22Rv1 (cell line): ENCODE measurements at regions not wholly inside any gene's neighbourhood (a gene's known extent, or its start where the extent isn't known, plus 50 kb on each side); places are given as distances from the start of the nearest gene placed in this dataset.

Experiments used
- ZFX ChIP-seq: fragments of 450-650 bp; IDR thresholded peaks from 2 replicates; pipeline ENCODE4 v1.6.1; 2017; ENCODE audit warnings: antibody characterized with exemption, borderline replicate concordance
- TF ChIP-seq, protein P1 (sequence below): fragments of 450-650 bp; IDR thresholded peaks from 2 replicates; pipeline ENCODE4 v1.5.1; 2017; ENCODE audit warnings: mild to moderate bottlenecking

- TF ChIP-seq, protein P1, sequence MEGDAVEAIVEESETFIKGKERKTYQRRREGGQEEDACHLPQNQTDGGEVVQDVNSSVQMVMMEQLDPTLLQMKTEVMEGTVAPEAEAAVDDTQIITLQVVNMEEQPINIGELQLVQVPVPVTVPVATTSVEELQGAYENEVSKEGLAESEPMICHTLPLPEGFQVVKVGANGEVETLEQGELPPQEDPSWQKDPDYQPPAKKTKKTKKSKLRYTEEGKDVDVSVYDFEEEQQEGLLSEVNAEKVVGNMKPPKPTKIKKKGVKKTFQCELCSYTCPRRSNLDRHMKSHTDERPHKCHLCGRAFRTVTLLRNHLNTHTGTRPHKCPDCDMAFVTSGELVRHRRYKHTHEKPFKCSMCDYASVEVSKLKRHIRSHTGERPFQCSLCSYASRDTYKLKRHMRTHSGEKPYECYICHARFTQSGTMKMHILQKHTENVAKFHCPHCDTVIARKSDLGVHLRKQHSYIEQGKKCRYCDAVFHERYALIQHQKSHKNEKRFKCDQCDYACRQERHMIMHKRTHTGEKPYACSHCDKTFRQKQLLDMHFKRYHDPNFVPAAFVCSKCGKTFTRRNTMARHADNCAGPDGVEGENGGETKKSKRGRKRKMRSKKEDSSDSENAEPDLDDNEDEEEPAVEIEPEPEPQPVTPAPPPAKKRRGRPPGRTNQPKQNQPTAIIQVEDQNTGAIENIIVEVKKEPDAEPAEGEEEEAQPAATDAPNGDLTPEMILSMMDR, result no peak
- no peak for TF ChIP-seq ZFX
Measured at GRCh38 chr4:83664741-83665140, 128.8 kb downstream of the GPAT3 start.
